ENCODE measurements at regions not wholly inside any gene's neighbourhood (a gene's known extent, or its start where the extent isn't known, plus 50 kb on each side); places are given as distances from the start of the nearest gene placed in this dataset.

GRCh38 chrX:79570524-79571240 is 203.5 kb upstream of the ITM2A start:
- TF ChIP-seq ZNF274 (IDR thresholded peaks at IDR 0.05; ENCODE audit: low read depth, low read length) (no peak), SUZ12 (IDR thresholded peaks at IDR 0.05; ENCODE audit: extremely low read depth, insufficient read depth, insufficient read length) (no peak)

All from NT2/D1 (cell line).